Sigmoid colon (tissue), 6 donors: ENCODE measurements at regions not wholly inside any gene's neighbourhood (a gene's known extent, or its start where the extent isn't known, plus 50 kb on each side); places are given as distances from the start of the nearest gene placed in this dataset.

Experiments
- DNase-seq: peaks from one replicate; pipeline ENCODE4 v3.0.0-alpha.2; 2019
- H3K27ac ChIP-seq, 4 donors: fragments of 200-600 bp; sonication (generic); one replicate each; pipeline ENCODE4 v1.5.1; 2016 to 2019; ENCODE audit warnings: mild to moderate bottlenecking in 1 of 4
- H3K27me3 ChIP-seq, 3 donors: fragments of 200-600 bp; sonication (generic); one replicate each; pipeline ENCODE4 v1.5.1; 2019; ENCODE audit warnings: mild to moderate bottlenecking in 1 of 3
- H3K36me3 ChIP-seq, 4 donors: fragments of 200-600 bp; sonication (generic); one replicate each; pipeline ENCODE4 v1.5.1; 2016 to 2019
- H3K4me1 ChIP-seq, 4 donors: fragments of 200-600 bp; sonication (generic); one replicate each; pipeline ENCODE4 v1.5.1; 2017 to 2019
- H3K4me3 ChIP-seq, 4 donors: fragments of 200-600 bp; sonication (generic); one replicate each; pipeline ENCODE4 v1.5.1; 2017 to 2019; ENCODE audit warnings: mild to moderate bottlenecking in 2 of 4, moderate library complexity in 1 of 4
- H3K9me3 ChIP-seq, 4 donors: fragments of 200-600 bp in 3 of 4; sonication (generic) in 3 of 4; one replicate each; pipeline versions ENCODE4 v1.5.1 to v1.6.1; 2013 to 2019
- EP300 ChIP-seq, 4 donors: sonication (generic); formaldehyde crosslinking; IDR thresholded peaks; one replicate each; pipeline ENCODE4 v1.6.1; 2017; ENCODE audit warnings: antibody characterized with exemption in 4 of 4
- POLR2A ChIP-seq, 2 donors: fragments of 450-650 bp; IDR thresholded peaks; one replicate each; pipeline ENCODE4 v1.6.1; 2016; ENCODE audit warnings: antibody characterized with exemption in 2 of 2, mild to moderate bottlenecking in 2 of 2, moderate library complexity in 2 of 2
- POLR2AphosphoS5 ChIP-seq, 4 donors: sonication (generic); formaldehyde crosslinking; IDR thresholded peaks; one replicate each; pipeline ENCODE4 v1.6.1; 2017; ENCODE audit warnings: antibody characterized with exemption in 4 of 4
- WGBS, 2 donors: extraction: QIAGEN DNeasy Blood & Tissue Kit; methylation state at CpG; one replicate each; pipeline ENCODE4 v1.1.7; 2013; 5-methylcytosine and 5-hydroxymethylcytosine counted together
- intact Hi-C: fragments of 100-400 bp; cut with DNase I; formaldehyde crosslinking; loops from one replicate; pipeline ENCODE4 v1.15.1; 2023
- TF ChIP-seq, protein P1 (sequence below), 4 experiments: fragments of 450-650 bp in 3 of 4; fragments of 200-600 bp in 1 of 4; IDR thresholded peaks; one replicate each; pipeline ENCODE4 v1.5.1; 2016 to 2019; ENCODE audit warnings: antibody characterized with exemption in 4 of 4, mild to moderate bottlenecking in 3 of 4, moderate library complexity in 2 of 4
- donor health status: healthy with polysubstance abuse.
- donor health status: healthy.

DNA sequence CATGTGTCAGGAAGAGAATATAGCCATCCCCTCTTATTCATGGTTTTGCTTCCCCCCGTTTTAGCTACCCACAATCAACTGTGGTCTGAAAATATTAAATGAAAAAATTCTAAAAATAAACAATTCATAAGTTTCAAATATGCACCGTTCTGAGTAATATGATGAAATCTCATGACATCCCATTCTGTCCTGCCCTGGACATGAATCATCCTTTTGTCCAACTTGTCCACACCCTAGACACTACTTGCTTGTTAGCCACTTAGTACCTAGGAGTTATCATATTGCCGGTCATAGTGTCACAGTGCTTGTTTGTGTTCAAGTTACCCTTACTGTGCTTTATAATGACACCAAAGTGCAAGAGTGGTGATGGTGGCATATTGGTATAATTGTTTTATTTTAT lies 113.5 kb downstream of the CAAP1 start:
- no peak for DNase-seq
- intact Hi-C loops = no loop called here
- Histone ChIP-seq H3K27ac (no peak overlapping the region), H3K36me3 (no peaks in the 10 kb centered on the region), H3K9me3 (no peaks in the 10 kb centered on the region), H3K27me3 (no peaks in the 10 kb centered on the region), H3K4me1 (no peaks in the 10 kb centered on the region), H3K4me3 (no peak overlapping the region)
- WGBS, 2 donors = 82 to 88% methylated on average over 3 of the region's 3 CpGs
- TF ChIP-seq, protein P1, sequence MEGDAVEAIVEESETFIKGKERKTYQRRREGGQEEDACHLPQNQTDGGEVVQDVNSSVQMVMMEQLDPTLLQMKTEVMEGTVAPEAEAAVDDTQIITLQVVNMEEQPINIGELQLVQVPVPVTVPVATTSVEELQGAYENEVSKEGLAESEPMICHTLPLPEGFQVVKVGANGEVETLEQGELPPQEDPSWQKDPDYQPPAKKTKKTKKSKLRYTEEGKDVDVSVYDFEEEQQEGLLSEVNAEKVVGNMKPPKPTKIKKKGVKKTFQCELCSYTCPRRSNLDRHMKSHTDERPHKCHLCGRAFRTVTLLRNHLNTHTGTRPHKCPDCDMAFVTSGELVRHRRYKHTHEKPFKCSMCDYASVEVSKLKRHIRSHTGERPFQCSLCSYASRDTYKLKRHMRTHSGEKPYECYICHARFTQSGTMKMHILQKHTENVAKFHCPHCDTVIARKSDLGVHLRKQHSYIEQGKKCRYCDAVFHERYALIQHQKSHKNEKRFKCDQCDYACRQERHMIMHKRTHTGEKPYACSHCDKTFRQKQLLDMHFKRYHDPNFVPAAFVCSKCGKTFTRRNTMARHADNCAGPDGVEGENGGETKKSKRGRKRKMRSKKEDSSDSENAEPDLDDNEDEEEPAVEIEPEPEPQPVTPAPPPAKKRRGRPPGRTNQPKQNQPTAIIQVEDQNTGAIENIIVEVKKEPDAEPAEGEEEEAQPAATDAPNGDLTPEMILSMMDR (IDR thresholded peaks at IDR 0.05) = no peak
- no peak for TF ChIP-seq EP300 (IDR thresholded peaks at IDR 0.05)

DNA sequence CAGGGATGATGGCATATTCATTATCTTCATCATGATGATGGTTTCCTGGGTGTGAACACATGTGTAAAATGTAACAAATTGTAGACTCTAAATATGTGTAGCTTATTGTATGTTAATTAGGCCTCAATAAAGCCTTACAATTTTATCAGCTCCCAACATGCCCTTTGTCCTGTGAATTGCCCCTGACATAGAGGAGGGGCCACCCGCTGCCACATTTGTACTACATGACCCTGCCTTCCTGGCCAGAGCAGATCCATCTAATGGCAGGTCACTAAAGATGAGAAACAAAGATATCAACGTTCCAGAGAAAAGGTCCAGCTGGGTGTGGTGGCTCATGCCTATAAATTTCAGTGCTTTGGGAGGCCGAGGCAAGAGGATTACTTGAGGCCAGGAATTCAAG lies 117.2 kb downstream of the CAAP1 start:
- WGBS, 2 donors = 14 to 57% methylated on average over 3 of the region's 3 CpGs
- no peaks in the 10 kb centered on the region for H3K4me1 ChIP-seq
- no peaks in the 10 kb centered on the region for H3K36me3 ChIP-seq
- H3K27me3 ChIP-seq = no peaks in the 10 kb centered on the region
- TF ChIP-seq, protein P1 (IDR thresholded peaks at IDR 0.05) = no peak
- TF ChIP-seq EP300 (IDR thresholded peaks at IDR 0.05) (no peak), POLR2A (IDR thresholded peaks at IDR 0.05) (no peak), POLR2AphosphoS5 (IDR thresholded peaks at IDR 0.05) (no peak)
- no peak overlapping the region for H3K4me3 ChIP-seq
- no peak overlapping the region for H3K27ac ChIP-seq
- intact Hi-C loops = no loop called here
- DNase-seq = no peak
- no peaks in the 10 kb centered on the region for H3K9me3 ChIP-seq

DNA sequence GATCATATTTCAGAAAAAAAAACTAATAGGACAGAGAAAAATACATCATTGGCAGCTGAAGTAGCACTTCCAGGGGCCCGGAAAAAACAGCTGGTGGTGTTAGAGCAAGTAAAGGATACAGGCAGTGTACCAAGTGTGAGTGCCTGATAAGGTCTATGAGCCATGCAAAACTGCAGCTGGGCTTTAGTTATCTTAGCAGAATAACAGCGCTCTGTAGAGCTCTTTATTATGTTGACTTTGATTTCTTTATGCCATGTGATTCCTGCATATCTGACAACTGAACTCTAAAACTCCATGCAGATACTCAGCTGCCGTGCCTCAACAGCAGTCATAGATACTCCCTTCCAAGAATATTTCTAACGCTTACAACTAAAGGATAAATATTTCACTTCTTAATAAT lies 119.5 kb downstream of the CAAP1 start:
- Histone ChIP-seq H3K27me3 (no peaks in the 10 kb centered on the region), H3K36me3 (no peaks in the 10 kb centered on the region), H3K9me3 (no peaks in the 10 kb centered on the region), H3K4me1 (no peaks in the 10 kb centered on the region), H3K4me3 (no peak overlapping the region), H3K27ac (no peak overlapping the region)
- DNase-seq = no peak
- 16 to 63% methylated on average over 4 of the region's 4 CpGs for WGBS, 2 donors
- TF ChIP-seq POLR2AphosphoS5 (IDR thresholded peaks at IDR 0.05) (no peak), EP300 (IDR thresholded peaks at IDR 0.05) (no peak), POLR2A (IDR thresholded peaks at IDR 0.05) (no peak)
- TF ChIP-seq, protein P1 (IDR thresholded peaks at IDR 0.05) = no peak
- intact Hi-C loops = no loop called here

DNA sequence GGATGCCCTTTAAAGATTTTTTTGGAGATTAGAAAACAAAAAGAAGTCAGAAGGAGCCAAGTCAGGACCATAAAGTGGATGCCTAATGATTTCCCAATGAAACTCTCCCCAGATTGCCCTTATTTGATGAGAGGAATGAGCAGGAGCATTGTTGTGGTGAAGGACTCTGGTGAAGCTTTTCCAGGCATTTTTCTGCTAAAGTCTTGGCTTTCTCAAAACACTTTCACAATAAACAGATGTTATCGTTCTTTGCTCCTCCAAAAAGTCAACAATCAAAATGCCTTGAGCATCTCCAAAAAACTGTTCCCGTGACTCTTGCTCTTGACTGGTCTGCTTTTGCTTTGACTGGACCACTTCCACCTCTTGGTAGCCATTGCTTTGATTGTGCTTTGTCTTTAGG lies 121.8 kb downstream of the CAAP1 start:
- H3K27ac ChIP-seq = no peak overlapping the region
- no peak for DNase-seq
- TF ChIP-seq, protein P1 (IDR thresholded peaks at IDR 0.05) = no peak
- TF ChIP-seq POLR2AphosphoS5 (IDR thresholded peaks at IDR 0.05) (no peak), POLR2A (IDR thresholded peaks at IDR 0.05) (no peak), EP300 (IDR thresholded peaks at IDR 0.05) (no peak)

DNA sequence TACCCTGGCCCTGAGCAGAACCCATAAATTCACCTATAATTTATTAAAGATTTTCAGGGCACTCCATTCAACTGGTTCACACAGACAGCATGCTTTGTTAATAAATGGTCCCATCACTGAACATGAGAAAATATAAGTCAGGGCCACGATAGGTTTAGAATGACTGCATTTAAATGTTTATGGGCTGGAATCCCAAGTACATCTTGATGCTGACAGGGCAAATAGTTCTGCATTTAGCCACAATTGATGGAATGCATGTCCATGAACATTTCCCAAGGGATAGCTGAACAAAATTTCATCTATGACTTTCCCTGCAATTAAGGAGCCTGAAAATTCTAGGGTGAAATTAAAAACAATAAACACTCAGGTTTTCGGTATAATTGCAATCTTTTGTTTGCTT lies 124.5 kb downstream of the CAAP1 start:
- Histone ChIP-seq H3K9me3 (no peaks in the 10 kb centered on the region), H3K4me1 (no peaks in the 10 kb centered on the region), H3K27me3 (no peaks in the 10 kb centered on the region), H3K4me3 (no peak overlapping the region), H3K36me3 (no peaks in the 10 kb centered on the region), H3K27ac (no peak overlapping the region)
- DNase-seq = no peak
- intact Hi-C loops = no loop called here
- TF ChIP-seq POLR2A (IDR thresholded peaks at IDR 0.05) (no peak), EP300 (IDR thresholded peaks at IDR 0.05) (no peak), POLR2AphosphoS5 (IDR thresholded peaks at IDR 0.05) (no peak)
- TF ChIP-seq, protein P1 (IDR thresholded peaks at IDR 0.05) = no peak
- WGBS, 2 donors = 85 to 86% methylated on average over 2 of the region's 2 CpGs

More for the DNA sequence above, 121.8 kb downstream of the CAAP1 start:
- Histone ChIP-seq H3K9me3 (no peaks in the 10 kb centered on the region), H3K36me3 (no peaks in the 10 kb centered on the region), H3K4me3 (no peak overlapping the region), H3K4me1 (no peaks in the 10 kb centered on the region), H3K27me3 (no peaks in the 10 kb centered on the region)
- intact Hi-C loops = no loop called here
- WGBS, 2 donors = 39 to 41% methylated on average over 2 of the region's 2 CpGs
